Breast epithelium (tissue), 3 donors: ENCODE measurements at regions not wholly inside any gene's neighbourhood (a gene's known extent, or its start where the extent isn't known, plus 50 kb on each side); places are given as distances from the start of the nearest gene placed in this dataset.

Source experiments
- POLR2A ChIP-seq: fragments of 450-650 bp; IDR thresholded peaks from one replicate; pipeline ENCODE4 v1.6.1; 2016; ENCODE audit warnings: antibody characterized with exemption, mild to moderate bottlenecking, moderate library complexity
- POLR2AphosphoS5 ChIP-seq, 3 donors: sonication (generic); formaldehyde crosslinking; IDR thresholded peaks; one replicate each; pipeline ENCODE4 v1.6.1; 2017; ENCODE audit warnings: antibody characterized with exemption in 3 of 3
- TF ChIP-seq, protein P1 (sequence below), 3 donors: fragments of 450-650 bp; IDR thresholded peaks; one replicate each; pipeline ENCODE4 v1.5.1; 2016 to 2017; ENCODE audit warnings: antibody characterized with exemption in 3 of 3, mild to moderate bottlenecking in 3 of 3, moderate library complexity in 3 of 3

DNA sequence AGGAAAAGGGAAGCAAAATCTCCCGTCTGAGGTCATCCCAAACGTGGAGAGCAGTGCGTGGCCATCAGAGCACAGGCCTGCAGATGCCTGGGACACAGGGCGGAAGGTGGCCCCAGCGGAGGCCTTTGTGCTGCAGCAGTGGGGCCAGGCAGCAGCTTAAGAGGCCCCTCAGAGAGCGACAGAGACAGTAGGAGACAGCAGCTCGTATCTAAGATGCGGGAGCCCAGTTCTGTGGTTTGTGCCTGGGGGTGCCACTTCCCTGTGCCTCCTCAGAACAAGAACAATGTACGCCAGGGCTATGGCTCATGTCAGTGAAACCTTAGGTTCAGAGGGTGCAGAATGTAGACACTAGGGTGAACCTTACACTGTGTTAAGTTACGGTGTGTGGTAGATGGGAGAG, 316.6 kb upstream of the AKR1E2 start:
- no peak for TF ChIP-seq POLR2A
- TF ChIP-seq, protein P1, sequence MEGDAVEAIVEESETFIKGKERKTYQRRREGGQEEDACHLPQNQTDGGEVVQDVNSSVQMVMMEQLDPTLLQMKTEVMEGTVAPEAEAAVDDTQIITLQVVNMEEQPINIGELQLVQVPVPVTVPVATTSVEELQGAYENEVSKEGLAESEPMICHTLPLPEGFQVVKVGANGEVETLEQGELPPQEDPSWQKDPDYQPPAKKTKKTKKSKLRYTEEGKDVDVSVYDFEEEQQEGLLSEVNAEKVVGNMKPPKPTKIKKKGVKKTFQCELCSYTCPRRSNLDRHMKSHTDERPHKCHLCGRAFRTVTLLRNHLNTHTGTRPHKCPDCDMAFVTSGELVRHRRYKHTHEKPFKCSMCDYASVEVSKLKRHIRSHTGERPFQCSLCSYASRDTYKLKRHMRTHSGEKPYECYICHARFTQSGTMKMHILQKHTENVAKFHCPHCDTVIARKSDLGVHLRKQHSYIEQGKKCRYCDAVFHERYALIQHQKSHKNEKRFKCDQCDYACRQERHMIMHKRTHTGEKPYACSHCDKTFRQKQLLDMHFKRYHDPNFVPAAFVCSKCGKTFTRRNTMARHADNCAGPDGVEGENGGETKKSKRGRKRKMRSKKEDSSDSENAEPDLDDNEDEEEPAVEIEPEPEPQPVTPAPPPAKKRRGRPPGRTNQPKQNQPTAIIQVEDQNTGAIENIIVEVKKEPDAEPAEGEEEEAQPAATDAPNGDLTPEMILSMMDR (IDR thresholded peaks at IDR 0.05) = no peak
- no peak for TF ChIP-seq POLR2AphosphoS5 (IDR thresholded peaks at IDR 0.05)
